Fibroblast of mammary gland (primary cell): ENCODE measurements at regions not wholly inside any gene's neighbourhood (a gene's known extent, or its start where the extent isn't known, plus 50 kb on each side); places are given as distances from the start of the nearest gene placed in this dataset.

Source experiments
- DNase-seq: peaks from one replicate; pipeline ENCODE4 v3.0.0-alpha.2; 2010; ENCODE audit warnings: low read depth
- H3K4me3 ChIP-seq: 2 replicates; pipeline ENCODE4 v1.5.1; 2011; ENCODE audit warnings: low read depth, mild to moderate bottlenecking, low read length, moderate library complexity; ENCODE audit not compliant: control insufficient read depth
- TF ChIP-seq, protein P1 (sequence below): conservative IDR thresholded peaks from 2 replicates; pipeline ENCODE4 v1.5.1; 2011; ENCODE audit warnings: low read depth, low read length, inconsistent platforms; ENCODE audit not compliant: control insufficient read depth, insufficient read depth

DNA sequence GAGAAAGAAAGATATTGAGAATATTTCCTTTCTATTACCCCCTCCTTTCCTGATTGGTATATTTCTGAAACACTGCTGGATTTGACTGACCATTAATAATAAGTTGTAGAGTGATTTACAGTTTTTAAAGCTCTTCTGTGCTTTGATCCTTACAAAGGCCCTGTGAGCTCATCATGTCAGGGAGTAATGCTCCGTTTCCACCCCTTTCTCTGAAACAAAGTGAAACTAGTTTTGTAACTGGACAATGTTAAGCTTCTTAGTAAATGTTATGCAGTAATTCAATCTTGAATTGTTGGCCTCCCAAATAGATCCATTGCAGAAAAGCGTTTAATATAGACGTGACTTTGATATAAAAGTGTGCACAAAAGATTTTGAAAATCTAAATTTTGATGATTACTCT is 190.1 kb upstream of the GNPDA2 start:
- DNase-seq, result peak; percentile 62
- TF ChIP-seq, protein P1, sequence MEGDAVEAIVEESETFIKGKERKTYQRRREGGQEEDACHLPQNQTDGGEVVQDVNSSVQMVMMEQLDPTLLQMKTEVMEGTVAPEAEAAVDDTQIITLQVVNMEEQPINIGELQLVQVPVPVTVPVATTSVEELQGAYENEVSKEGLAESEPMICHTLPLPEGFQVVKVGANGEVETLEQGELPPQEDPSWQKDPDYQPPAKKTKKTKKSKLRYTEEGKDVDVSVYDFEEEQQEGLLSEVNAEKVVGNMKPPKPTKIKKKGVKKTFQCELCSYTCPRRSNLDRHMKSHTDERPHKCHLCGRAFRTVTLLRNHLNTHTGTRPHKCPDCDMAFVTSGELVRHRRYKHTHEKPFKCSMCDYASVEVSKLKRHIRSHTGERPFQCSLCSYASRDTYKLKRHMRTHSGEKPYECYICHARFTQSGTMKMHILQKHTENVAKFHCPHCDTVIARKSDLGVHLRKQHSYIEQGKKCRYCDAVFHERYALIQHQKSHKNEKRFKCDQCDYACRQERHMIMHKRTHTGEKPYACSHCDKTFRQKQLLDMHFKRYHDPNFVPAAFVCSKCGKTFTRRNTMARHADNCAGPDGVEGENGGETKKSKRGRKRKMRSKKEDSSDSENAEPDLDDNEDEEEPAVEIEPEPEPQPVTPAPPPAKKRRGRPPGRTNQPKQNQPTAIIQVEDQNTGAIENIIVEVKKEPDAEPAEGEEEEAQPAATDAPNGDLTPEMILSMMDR, result no peak
- peak overlapping the region; percentile 36 for H3K4me3 ChIP-seq

DNA sequence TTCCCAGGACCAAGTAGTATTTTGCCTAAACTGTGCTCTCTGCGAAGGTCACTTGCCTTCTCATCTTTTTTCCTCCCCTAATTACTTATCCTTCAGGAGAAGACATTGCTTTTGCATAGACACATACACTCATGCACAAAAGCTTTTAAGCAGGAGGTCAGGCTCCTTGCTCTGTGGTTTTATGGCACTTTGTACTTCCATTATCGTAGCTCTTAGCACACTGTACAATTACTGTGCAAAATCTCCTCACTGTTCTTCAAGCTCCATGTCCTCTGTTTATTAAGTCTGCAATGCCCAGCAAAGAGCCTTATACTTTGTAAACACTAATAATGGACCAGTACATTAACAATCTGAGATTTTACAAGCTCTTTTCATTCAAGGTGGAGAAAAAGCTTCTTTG is 188.4 kb upstream of the GNPDA2 start:
- H3K4me3 ChIP-seq, result no peak overlapping the region
- TF ChIP-seq, protein P1, result no peak

DNA sequence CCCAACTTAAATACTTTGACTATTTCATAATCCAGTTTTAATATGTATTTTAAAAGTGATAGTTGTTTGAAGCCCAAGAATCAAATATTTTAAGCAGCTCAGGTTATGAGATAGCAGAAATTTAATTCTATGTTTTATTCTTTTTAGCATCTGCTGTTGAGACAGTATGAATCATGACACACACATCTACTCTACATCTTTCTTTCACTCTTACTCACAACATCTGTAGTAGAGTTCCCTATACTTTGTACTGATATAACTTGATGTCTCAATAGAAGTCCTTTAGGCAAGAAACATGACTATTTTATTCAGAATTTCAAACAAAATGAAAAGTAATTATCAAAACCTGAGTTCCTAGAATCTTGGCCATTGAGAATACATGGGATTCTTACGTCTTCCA is 187.9 kb upstream of the GNPDA2 start:
- no peak overlapping the region for H3K4me3 ChIP-seq
- TF ChIP-seq, protein P1, result no peak
- DNase-seq, result peak; percentile 19

More for the DNA sequence above, 188.4 kb upstream of the GNPDA2 start:
- DNase-seq, result no peak

DNA sequence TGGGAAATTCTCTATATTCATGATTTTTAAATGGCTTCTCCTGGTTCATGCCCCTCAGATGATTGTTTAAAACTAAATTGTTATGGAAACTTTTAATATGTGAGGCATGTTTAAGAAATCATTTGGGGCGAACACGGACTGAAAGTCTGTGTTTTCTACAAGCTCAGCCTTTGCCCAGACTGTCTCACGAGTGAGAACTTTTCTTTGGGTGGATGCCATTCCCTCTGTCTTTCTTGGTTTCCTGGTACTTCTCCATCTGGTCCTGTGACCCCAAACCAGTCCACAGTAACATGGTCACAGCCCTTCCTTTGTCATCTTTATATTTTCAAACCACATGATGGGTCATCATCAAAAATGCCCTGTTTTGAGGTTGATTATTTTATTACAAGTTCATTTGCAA is 186.6 kb upstream of the GNPDA2 start:
- TF ChIP-seq, protein P1, result no peak
- H3K4me3 ChIP-seq, result no peak overlapping the region
- no peak for DNase-seq

DNA sequence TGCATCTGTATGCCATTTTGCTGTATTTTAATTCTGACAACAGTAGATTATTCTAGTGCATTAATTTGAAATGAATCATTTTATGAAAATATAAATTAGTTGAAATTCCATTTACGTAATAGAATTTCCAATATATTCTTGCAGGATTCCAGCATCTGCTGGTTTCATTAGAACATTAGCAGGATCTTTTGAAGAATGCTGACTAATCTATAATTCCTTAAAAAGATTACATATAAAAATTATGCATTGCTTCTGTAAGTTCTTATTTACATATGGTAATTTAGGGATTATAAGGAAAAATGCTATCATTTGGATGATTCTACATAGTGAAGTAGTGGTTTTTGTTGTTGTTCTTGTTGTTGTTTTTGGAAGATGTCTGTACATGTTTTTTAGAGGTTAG is 182.2 kb upstream of the GNPDA2 start:
- DNase-seq, result no peak
- TF ChIP-seq, protein P1, result no peak
- H3K4me3 ChIP-seq, result no peak overlapping the region

DNA sequence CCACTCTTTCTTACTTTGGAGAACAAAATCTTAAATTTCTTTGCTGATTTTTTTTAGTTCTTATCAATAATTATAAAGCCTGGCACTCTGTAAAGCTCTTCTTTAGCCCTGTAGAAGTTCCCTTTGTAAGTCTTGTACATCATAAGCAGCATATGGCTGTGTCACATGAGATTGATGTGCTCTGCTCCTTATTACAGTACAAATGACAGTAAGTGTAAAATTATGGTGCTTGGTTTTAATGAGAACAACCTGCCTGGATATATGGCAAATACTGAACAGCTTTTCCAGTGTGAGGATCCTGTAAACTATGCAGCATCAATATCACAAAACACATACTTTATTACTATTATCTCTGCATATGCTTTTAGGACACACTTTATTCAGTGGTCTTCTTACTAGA is 145.9 kb upstream of the GNPDA2 start:
- H3K4me3 ChIP-seq, result no peak overlapping the region
- TF ChIP-seq, protein P1, result no peak
- DNase-seq, result no peak

DNA sequence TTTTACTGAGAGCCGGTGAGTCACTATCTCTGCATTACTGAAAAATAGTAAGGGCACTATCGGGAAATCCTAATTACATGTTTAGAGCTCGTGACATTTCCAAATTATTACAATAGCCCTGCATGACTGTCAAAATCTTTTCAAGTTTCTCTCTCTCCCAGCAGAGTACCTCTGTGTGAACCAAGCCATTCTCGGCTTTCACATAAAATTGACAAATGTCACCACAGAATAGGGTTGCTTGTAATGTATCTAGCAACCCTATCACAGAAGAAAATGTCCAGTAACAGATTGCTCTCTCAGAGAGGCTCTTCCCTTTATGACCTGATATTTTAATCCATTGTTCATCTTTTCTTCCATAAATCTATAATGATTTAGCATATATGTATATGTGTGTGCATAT is 144.8 kb upstream of the GNPDA2 start:
- DNase-seq, result no peak
- no peak overlapping the region for H3K4me3 ChIP-seq
- TF ChIP-seq, protein P1, result no peak
